Heart right ventricle (tissue), 16 donors: ENCODE measurements at regions not wholly inside any gene's neighbourhood (a gene's known extent, or its start where the extent isn't known, plus 50 kb on each side); places are given as distances from the start of the nearest gene placed in this dataset.

ENCODE experiments used
- ATAC-seq, 8 donors: fragments of 200-7000 bp; cut with Tn5 transposase; one replicate each; pipeline ENCODE4 v1.9.1; 2020; ENCODE audit warnings: mild to moderate bottlenecking in 8 of 8, moderate library complexity in 8 of 8, moderate number of reproducible peaks in 1 of 8
- DNase-seq, 2 donors: peaks; one replicate each; pipeline ENCODE4 v3.0.0-alpha.2; 2020
- H3K27ac ChIP-seq, 10 donors: fragments of 200-600 bp; sonication (generic) in 2 of 10; one replicate each; pipeline versions ENCODE4 v1.5.0 to v1.8.0; 2020 to 2022; ENCODE audit warnings: mild to moderate bottlenecking in 3 of 10
- H3K27me3 ChIP-seq, 7 donors: fragments of 200-600 bp; one replicate each; pipeline ENCODE4 v1.8.0; 2021 to 2022; ENCODE audit warnings: mild to moderate bottlenecking in 2 of 7
- H3K36me3 ChIP-seq, 9 donors: fragments of 200-600 bp; sonication (generic) in 1 of 9; one replicate each; pipeline versions ENCODE4 v1.5.0 to v1.8.0; 2020 to 2022; ENCODE audit warnings: mild to moderate bottlenecking in 2 of 9
- H3K4me1 ChIP-seq, 9 donors: fragments of 200-600 bp; sonication (generic) in 1 of 9; one replicate each; pipeline versions ENCODE4 v1.5.0 to v1.8.0; 2020 to 2022; ENCODE audit warnings: mild to moderate bottlenecking in 4 of 9
- H3K4me3 ChIP-seq, 10 donors: fragments of 200-600 bp; sonication (generic) in 2 of 10; one replicate each; pipeline versions ENCODE4 v1.5.0 to v1.8.0; 2020 to 2022; ENCODE audit warnings: mild to moderate bottlenecking in 7 of 10, moderate library complexity in 2 of 10
- H3K9me3 ChIP-seq, 11 donors: fragments of 200-600 bp in 10 of 11; sonication (generic) in 2 of 11; one replicate each; pipeline versions ENCODE4 v1.5.0 to v1.8.0; 2013 to 2022; ENCODE audit warnings: mild to moderate bottlenecking in 2 of 11, control low read depth in 1 of 11, moderate library complexity in 1 of 11
- WGBS, 2 donors: extraction: QIAGEN DNeasy Blood & Tissue Kit; methylation state at CpG; one replicate each; pipeline ENCODE4 v1.1.7; 2013; ENCODE audit warnings: inconsistent platforms in 1 of 2; 5-methylcytosine and 5-hydroxymethylcytosine counted together
- intact Hi-C, 10 donors: fragments of 100-400 bp; cut with DNase I; formaldehyde crosslinking; loops; one replicate each; pipeline versions ENCODE4 v1.11.1 to v1.14.2; 2022
- TF ChIP-seq, protein P1 (sequence below), 9 donors: fragments of 200-600 bp; sonication (generic) in 2 of 9; IDR thresholded peaks; one replicate each; pipeline versions ENCODE4 v1.5.0 to v1.8.0; 2021 to 2022; ENCODE audit warnings: antibody characterized with exemption in 9 of 9, mild to moderate bottlenecking in 5 of 9, moderate library complexity in 1 of 9
- donor health status: Arrhythmogenic right ventricular cardiomyopathy.
- donor health status: ischemic (EF 13 %, LVEDD 7.1; RV severe dilation, severe dysfunction).
- donor health status: healthy with polysubstance abuse.
- donor health status: DM: no; HTN: yes; CAD: no.
- donor health status: DM: no; HTN: no; CAD: no.
- donor health status: ischemic (EF 25% LVEDD 6.9; RV normal size, moderate dysfunction).
- donor health status: ischemic (EF 25% LVEDD 5.7; RV mildly dilated, moderate dysfunction).
- donor health status: healthy.
- donor health status: DM: yes; HTN: yes; CAD: no.
- donor health status: Ischemic cardiomyopathy.
- donor health status: ischemic (EF 35%, LVEDD 5.7; RV mildly dilated, moderate dysfunction).
- donor health status: nonischemic (EF 11% LVEDD 7.7; RV severe dilation, severe dysfunction).
- donor health status: DM: yes; HTN: yes; CAD: no.
- donor health status: PGD.
- donor health status: ischemic (EF 29% LVEDD 5.4; RV normal size, mild dysfunction).
- donor health status: nonischemic (EF 23%, LVEDD 6.1; RV moderate dilation, normal function).

DNA sequence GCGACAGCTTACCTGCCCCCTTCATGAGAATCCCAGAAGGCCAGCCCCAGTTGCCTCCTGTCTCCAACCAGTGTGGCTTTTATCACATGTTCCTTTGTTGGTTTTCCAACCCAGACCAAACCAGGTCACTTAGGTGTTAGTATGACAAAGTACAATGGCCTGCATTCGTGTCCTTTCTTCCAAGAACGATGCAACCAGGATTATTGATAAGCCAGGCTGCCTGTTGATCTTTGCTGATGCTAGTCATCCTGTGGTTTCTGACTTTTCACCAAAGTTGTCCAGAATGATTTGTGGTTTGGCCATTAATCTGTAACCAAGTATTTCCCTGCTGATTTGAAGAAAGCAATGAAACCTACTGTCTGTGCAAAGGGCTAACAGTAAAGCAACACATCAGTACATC, 191.4 kb downstream of the CYLD start:
- no peak for ATAC-seq
- Histone ChIP-seq H3K9me3 (no peaks in the 10 kb centered on the region), H3K27me3 (peaks cover 0 to 23% (median 4%) of the 10 kb centered on the region in 7 donors), H3K4me3 (no peak overlapping the region), H3K36me3 (no peaks in the 10 kb centered on the region), H3K27ac (no peak overlapping the region), H3K4me1 (no peaks in the 10 kb centered on the region)
- TF ChIP-seq, protein P1, sequence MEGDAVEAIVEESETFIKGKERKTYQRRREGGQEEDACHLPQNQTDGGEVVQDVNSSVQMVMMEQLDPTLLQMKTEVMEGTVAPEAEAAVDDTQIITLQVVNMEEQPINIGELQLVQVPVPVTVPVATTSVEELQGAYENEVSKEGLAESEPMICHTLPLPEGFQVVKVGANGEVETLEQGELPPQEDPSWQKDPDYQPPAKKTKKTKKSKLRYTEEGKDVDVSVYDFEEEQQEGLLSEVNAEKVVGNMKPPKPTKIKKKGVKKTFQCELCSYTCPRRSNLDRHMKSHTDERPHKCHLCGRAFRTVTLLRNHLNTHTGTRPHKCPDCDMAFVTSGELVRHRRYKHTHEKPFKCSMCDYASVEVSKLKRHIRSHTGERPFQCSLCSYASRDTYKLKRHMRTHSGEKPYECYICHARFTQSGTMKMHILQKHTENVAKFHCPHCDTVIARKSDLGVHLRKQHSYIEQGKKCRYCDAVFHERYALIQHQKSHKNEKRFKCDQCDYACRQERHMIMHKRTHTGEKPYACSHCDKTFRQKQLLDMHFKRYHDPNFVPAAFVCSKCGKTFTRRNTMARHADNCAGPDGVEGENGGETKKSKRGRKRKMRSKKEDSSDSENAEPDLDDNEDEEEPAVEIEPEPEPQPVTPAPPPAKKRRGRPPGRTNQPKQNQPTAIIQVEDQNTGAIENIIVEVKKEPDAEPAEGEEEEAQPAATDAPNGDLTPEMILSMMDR (IDR thresholded peaks at IDR 0.05): no peak
- DNase-seq: no peak
- WGBS, 2 donors: 66 to 69% methylated on average over 3 of the region's 3 CpGs
- intact Hi-C loops: no loop called here

DNA sequence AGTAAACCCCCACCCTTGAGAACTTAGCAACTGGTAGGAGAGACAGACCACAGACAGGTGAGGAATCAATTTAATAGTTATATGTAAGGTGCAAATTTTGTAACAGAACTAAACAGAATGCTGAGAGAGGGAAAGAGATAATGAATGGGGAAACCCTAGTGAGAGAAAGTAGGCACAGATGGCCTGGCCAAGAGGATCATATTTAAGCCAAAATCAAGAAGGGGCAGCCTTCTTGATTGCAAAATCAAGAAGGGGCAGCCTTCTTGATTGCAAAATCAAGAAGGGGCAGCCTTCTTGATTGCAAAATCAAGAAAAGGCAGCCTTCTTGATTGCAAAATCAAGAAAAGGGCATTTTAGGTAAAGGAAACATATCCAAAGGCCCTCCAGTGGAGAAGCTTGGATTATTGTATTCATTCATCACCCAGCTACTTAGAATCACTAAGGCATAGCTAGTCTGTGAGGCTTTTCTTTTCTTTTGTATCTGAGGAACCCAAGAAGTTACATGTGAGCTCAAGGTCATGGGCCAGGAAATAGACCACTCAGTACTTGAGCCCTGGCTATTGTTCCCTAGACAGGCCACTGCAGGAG, 190.6 kb downstream of the CYLD start:
- Histone ChIP-seq H3K36me3 (no peaks in the 10 kb centered on the region), H3K4me3 (no peak overlapping the region), H3K27me3 (peaks cover 0 to 29% (median 4%) of the 10 kb centered on the region in 7 donors), H3K27ac (no peak overlapping the region), H3K9me3 (no peaks in the 10 kb centered on the region), H3K4me1 (no peaks in the 10 kb centered on the region)
- intact Hi-C loops: no loop called here
- TF ChIP-seq, protein P1 (IDR thresholded peaks at IDR 0.05): no peak
- DNase-seq (no peak), ATAC-seq (no peak)

DNA sequence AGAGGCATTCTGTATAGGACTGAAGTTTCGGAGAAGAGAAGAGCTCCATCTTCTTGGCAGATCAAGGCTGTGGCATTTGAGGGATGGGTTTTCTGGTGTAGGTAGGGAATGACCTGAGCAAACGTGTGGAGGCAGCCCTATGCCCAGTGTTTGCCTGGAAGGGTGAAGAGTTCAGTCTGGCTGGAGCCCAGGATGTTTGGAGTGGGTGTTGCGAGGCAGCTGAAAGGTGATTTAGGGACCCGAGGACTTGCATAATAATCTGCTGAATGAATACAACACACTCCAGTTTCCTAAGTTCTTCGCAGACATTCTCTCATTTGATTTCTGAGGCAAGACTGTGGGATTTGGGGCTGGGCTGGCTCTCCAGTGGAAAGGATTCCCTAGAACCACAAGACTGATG, 186.2 kb downstream of the CYLD start:
- DNase-seq: no peak
- Histone ChIP-seq H3K27ac (no peak overlapping the region), H3K36me3 (no peaks in the 10 kb centered on the region), H3K27me3 (peaks cover 0 to 35% (median 10%) of the 10 kb centered on the region in 7 donors), H3K9me3 (no peaks in the 10 kb centered on the region), H3K4me1 (no peaks in the 10 kb centered on the region), H3K4me3 (no peak overlapping the region)
- ATAC-seq: no peak
- 74 to 77% methylated on average over 5 of the region's 5 CpGs for WGBS, 2 donors
- TF ChIP-seq, protein P1 (IDR thresholded peaks at IDR 0.05): no peak
- intact Hi-C loops: no loop called here

DNA sequence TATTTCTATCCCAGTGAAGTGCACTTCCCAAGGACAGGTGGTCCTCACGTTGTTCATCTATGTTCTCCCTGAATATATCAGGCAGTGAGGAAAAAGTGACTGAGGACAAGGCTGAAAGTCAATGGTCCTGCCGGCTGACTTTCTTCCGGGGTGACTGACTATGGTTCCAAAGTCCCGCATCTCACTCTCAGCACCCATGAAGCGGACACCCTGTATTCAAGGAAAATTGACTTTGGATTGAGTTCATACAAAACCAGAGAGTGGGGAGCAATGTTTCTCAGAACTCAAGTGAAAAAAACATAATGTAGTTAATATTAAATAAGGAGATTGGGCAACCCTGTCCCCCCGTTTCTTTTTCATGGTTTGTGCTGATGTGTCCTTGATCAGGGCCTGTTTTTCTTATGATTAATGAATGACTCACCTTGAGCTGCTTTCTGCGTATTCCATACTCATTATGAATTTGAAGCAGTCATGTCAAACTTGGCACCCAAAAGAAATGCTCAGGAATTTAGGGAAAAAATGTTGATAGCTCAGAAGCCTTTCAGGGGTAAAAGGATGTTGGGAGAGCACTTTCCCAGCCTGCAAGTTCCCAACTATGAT, 184.0 kb downstream of the CYLD start:
- no peak overlapping the region for H3K27ac ChIP-seq
- DNase-seq (no peak), ATAC-seq (no peak)
- no peak overlapping the region for H3K4me3 ChIP-seq
- no peaks in the 10 kb centered on the region for H3K9me3 ChIP-seq
- no peaks in the 10 kb centered on the region for H3K36me3 ChIP-seq
- TF ChIP-seq, protein P1 (IDR thresholded peaks at IDR 0.05): no peak
- H3K4me1 ChIP-seq: no peaks in the 10 kb centered on the region
- intact Hi-C loops: no loop called here
- H3K27me3 ChIP-seq: peaks cover 0 to 30% (median 13%) of the 10 kb centered on the region in 7 donors
- 81% methylated on average over 7 of the region's 7 CpGs for WGBS, 2 donors
